Adrenal gland (tissue), 5 donors: ENCODE measurements at regions not wholly inside any gene's neighbourhood (a gene's known extent, or its start where the extent isn't known, plus 50 kb on each side); places are given as distances from the start of the nearest gene placed in this dataset.

ENCODE experiments used
- POLR2A ChIP-seq, 2 donors: fragments of 450-650 bp; IDR thresholded peaks; one replicate each; pipeline ENCODE4 v1.6.1; 2017; ENCODE audit warnings: antibody characterized with exemption in 2 of 2, mild to moderate bottlenecking in 2 of 2, moderate library complexity in 1 of 2
- TF ChIP-seq, protein P1 (sequence below), 6 experiments: fragments of 450-650 bp in 4 of 6; fragments of 200-600 bp in 2 of 6; sonication (generic) in 1 of 6; IDR thresholded peaks; 1 replicate in 5 of 6; 2 replicates in 1 of 6; pipeline versions ENCODE4 v1.5.1 to v1.8.0; 2016 to 2021; ENCODE audit warnings: antibody characterized with exemption in 6 of 6, mild to moderate bottlenecking in 2 of 6, moderate library complexity in 1 of 6
- donor health status: DM: no; HTN: no; CAD: no.

DNA sequence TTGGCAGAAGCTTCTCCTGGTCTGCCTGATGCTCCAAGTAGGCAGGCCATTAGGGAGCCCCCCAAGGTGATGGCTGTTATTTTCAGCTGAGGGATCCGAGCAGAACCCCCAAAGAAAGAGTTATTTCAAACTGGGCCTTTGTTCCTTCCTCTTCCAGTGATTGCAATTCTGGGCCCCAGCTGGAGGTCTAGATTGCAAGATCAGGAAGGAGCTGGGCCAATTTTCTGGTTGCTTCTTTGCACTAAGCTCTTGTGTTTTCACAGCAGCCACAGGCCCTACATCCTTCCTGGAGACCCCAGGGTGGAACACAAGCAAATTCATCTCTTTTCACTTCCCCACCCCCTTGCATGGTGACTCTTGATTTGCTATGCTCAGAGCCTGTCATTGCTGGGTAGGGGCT, 215.0 kb downstream of the SEMA6A start:
- TF ChIP-seq, protein P1, sequence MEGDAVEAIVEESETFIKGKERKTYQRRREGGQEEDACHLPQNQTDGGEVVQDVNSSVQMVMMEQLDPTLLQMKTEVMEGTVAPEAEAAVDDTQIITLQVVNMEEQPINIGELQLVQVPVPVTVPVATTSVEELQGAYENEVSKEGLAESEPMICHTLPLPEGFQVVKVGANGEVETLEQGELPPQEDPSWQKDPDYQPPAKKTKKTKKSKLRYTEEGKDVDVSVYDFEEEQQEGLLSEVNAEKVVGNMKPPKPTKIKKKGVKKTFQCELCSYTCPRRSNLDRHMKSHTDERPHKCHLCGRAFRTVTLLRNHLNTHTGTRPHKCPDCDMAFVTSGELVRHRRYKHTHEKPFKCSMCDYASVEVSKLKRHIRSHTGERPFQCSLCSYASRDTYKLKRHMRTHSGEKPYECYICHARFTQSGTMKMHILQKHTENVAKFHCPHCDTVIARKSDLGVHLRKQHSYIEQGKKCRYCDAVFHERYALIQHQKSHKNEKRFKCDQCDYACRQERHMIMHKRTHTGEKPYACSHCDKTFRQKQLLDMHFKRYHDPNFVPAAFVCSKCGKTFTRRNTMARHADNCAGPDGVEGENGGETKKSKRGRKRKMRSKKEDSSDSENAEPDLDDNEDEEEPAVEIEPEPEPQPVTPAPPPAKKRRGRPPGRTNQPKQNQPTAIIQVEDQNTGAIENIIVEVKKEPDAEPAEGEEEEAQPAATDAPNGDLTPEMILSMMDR (IDR thresholded peaks at IDR 0.05), result no peak
- no peak for TF ChIP-seq POLR2A (IDR thresholded peaks at IDR 0.05)
